Stomach smooth muscle (tissue), 2 donors: ENCODE measurements at regions not wholly inside any gene's neighbourhood (a gene's known extent, or its start where the extent isn't known, plus 50 kb on each side); places are given as distances from the start of the nearest gene placed in this dataset.
"Not testable (repeated sequence)": the region's sequence is repeated elsewhere in the genome, so short reads cannot be mapped to it uniquely, and the experiment has no call there.

ENCODE experiments used
- H3K27ac ChIP-seq: one replicate; pipeline ENCODE4 v1.7.0; 2013; ENCODE audit warnings: mild to moderate bottlenecking, low read length, inconsistent platforms
- H3K27me3 ChIP-seq, 2 donors: one replicate each; pipeline ENCODE4 v1.7.0; 2013; ENCODE audit warnings: low read length in 2 of 2; ENCODE audit not compliant: insufficient read depth in 2 of 2, control insufficient read depth in 1 of 2
- H3K36me3 ChIP-seq, 2 donors: one replicate each; pipeline ENCODE4 v1.7.0; 2013; ENCODE audit warnings: low read length in 2 of 2; ENCODE audit not compliant: control insufficient read depth in 2 of 2, insufficient read depth in 2 of 2
- H3K4me1 ChIP-seq: one replicate; pipeline ENCODE4 v1.7.0; 2013; ENCODE audit warnings: low read length; ENCODE audit not compliant: control insufficient read depth, insufficient read depth
- H3K4me3 ChIP-seq, 2 donors: one replicate each; pipeline ENCODE4 v1.7.0; 2013; ENCODE audit warnings: low read length in 2 of 2
- H3K9ac ChIP-seq, 2 donors: one replicate each; pipeline ENCODE4 v1.7.0; 2013; ENCODE audit warnings: low read length in 2 of 2, mild to moderate bottlenecking in 1 of 2
- H3K9me3 ChIP-seq, 2 donors: one replicate each; pipeline ENCODE4 v1.7.0; 2013; ENCODE audit warnings: low read length in 2 of 2; ENCODE audit not compliant: control insufficient read depth in 2 of 2
- donor health status: healthy.
- donor health status: Pancreatic carcinoma.

GRCh38 chr20:26277339-26277738 is 580.7 kb upstream of the ZNF337 start:
- no peak overlapping the region for H3K4me3 ChIP-seq

GRCh38 chr20:26276554-26277210 is 580.0 kb upstream of the ZNF337 start:
- no peaks in the 10 kb centered on the region for H3K4me1 ChIP-seq
- no peaks in the 10 kb centered on the region for H3K36me3 ChIP-seq
- H3K4me3 ChIP-seq, result no peak overlapping the region
- H3K9me3 ChIP-seq, result no peaks in the 10 kb centered on the region
- no peak overlapping the region for H3K27ac ChIP-seq
- H3K9ac ChIP-seq, result no peak overlapping the region
- H3K27me3 ChIP-seq, result no peaks in the 10 kb centered on the region

More at GRCh38 chr20:26277339-26277738, 580.7 kb upstream of the ZNF337 start:
- no peaks in the 10 kb centered on the region for H3K4me1 ChIP-seq
- H3K27me3 ChIP-seq, result no peaks in the 10 kb centered on the region
- no peaks in the 10 kb centered on the region for H3K9me3 ChIP-seq
- no peaks in the 10 kb centered on the region for H3K36me3 ChIP-seq
- H3K27ac ChIP-seq, result no peak overlapping the region
- no peak overlapping the region for H3K9ac ChIP-seq

GRCh38 chr20:26268762-26269161 is 572.1 kb upstream of the ZNF337 start:
- not testable (repeated sequence) for H3K27ac ChIP-seq, H3K9me3 ChIP-seq, H3K4me3 ChIP-seq, H3K36me3 ChIP-seq, H3K4me1 ChIP-seq, H3K27me3 ChIP-seq, H3K9ac ChIP-seq

- not testable (repeated sequence) for H3K9me3 ChIP-seq, H3K27me3 ChIP-seq, H3K36me3 ChIP-seq, H3K27ac ChIP-seq, H3K4me1 ChIP-seq, H3K4me3 ChIP-seq, H3K9ac ChIP-seq
These were observed 564.3 kb upstream of the ZNF337 start for GRCh38 chr20:26260925-26261324.

- H3K4me3 ChIP-seq, H3K9ac ChIP-seq, H3K36me3 ChIP-seq, H3K9me3 ChIP-seq, H3K27ac ChIP-seq, H3K27me3 ChIP-seq, H3K4me1 ChIP-seq: not testable (repeated sequence)
These were observed 555.8 kb upstream of the ZNF337 start for GRCh38 chr20:26252311-26252975.

GRCh38 chr20:26251376-26251775 is 554.7 kb upstream of the ZNF337 start:
- not testable (repeated sequence) for H3K27me3 ChIP-seq, H3K27ac ChIP-seq, H3K9me3 ChIP-seq, H3K4me1 ChIP-seq, H3K36me3 ChIP-seq, H3K9ac ChIP-seq, H3K4me3 ChIP-seq

GRCh38 chr20:26250249-26251114 is 553.8 kb upstream of the ZNF337 start:
- not testable (repeated sequence) for H3K4me3 ChIP-seq, H3K9me3 ChIP-seq, H3K9ac ChIP-seq, H3K36me3 ChIP-seq, H3K27ac ChIP-seq, H3K4me1 ChIP-seq, H3K27me3 ChIP-seq

- Histone ChIP-seq H3K36me3 (no peaks in the 10 kb centered on the region), H3K4me3 (no peak overlapping the region), H3K27ac (no peak overlapping the region), H3K4me1 (no peaks in the 10 kb centered on the region), H3K27me3 (no peaks in the 10 kb centered on the region), H3K9me3 (no peaks in the 10 kb centered on the region), H3K9ac (no peak overlapping the region)
These were observed 547.1 kb upstream of the ZNF337 start for GRCh38 chr20:26243731-26244130.

- H3K4me3 ChIP-seq, H3K27ac ChIP-seq, H3K27me3 ChIP-seq, H3K4me1 ChIP-seq, H3K36me3 ChIP-seq, H3K9me3 ChIP-seq, H3K9ac ChIP-seq: not testable (repeated sequence)
These were observed 524.0 kb upstream of the ZNF337 start for GRCh38 chr20:26220609-26221008.

GRCh38 chr20:26219546-26219945 is 522.9 kb upstream of the ZNF337 start:
- not testable (repeated sequence) for H3K36me3 ChIP-seq, H3K4me1 ChIP-seq, H3K9ac ChIP-seq, H3K9me3 ChIP-seq, H3K4me3 ChIP-seq, H3K27ac ChIP-seq, H3K27me3 ChIP-seq

- H3K9me3 ChIP-seq, result no peaks in the 10 kb centered on the region
- no peak overlapping the region for H3K27ac ChIP-seq
- no peaks in the 10 kb centered on the region for H3K36me3 ChIP-seq
- no peak overlapping the region for H3K9ac ChIP-seq
- no peaks in the 10 kb centered on the region for H3K4me1 ChIP-seq
- H3K27me3 ChIP-seq, result no peaks in the 10 kb centered on the region
- H3K4me3 ChIP-seq, result no peak overlapping the region
These were observed 521.6 kb upstream of the ZNF337 start for GRCh38 chr20:26218301-26218700.
